MCF 10A (cell line): ENCODE measurements at regions not wholly inside any gene's neighbourhood (a gene's known extent, or its start where the extent isn't known, plus 50 kb on each side); places are given as distances from the start of the nearest gene placed in this dataset.

ENCODE experiments used
- BruUV-seq: library from RNA; stranded (reverse); fragments of 400-500 nt; replicated peaks from 2 replicates; lab custom pipeline; 2021; lab: Mats Ljungman, UMichigan
- CTCF ChIA-PET: fragments of 300-600 bp; sonication (Branson Sonifier 250); formaldehyde crosslinking; extraction: SDS; loops from one replicate; lab custom pipeline; 2021; ENCODE audit warnings: antibody characterized with exemption, inconsistent platforms; lab: Yijun Ruan, JAX
- POLR2A ChIA-PET: fragments of 300-600, 350-650 bp; sonication (Branson Sonifier 250); formaldehyde crosslinking; extraction: SDS; loops from one replicate; lab custom pipeline; 2020; ENCODE audit warnings: antibody characterized with exemption, inconsistent platforms; lab: Yijun Ruan, JAX
- DNase-seq: peaks from one replicate; pipeline ENCODE4 v3.0.0-alpha.2; 2018; ENCODE audit not compliant: unreplicated experiment
- H3K27ac Mint-ChIP-seq: one replicate; pipeline ENCODE4 v1.8.0; 2022; ENCODE audit warnings: mild to moderate bottlenecking, low read depth, mixed read lengths; ENCODE audit not compliant: unreplicated experiment
- H3K27me3 Mint-ChIP-seq: one replicate; pipeline ENCODE4 v1.8.0; 2022; ENCODE audit warnings: mixed read lengths; ENCODE audit not compliant: insufficient read depth, unreplicated experiment
- H3K36me3 Mint-ChIP-seq: one replicate; pipeline ENCODE4 v1.8.0; 2022; ENCODE audit warnings: mild to moderate bottlenecking, moderate library complexity, mixed read lengths; ENCODE audit not compliant: insufficient read depth, unreplicated experiment
- H3K4me1 Mint-ChIP-seq: one replicate; pipeline ENCODE4 v1.8.0; 2022; ENCODE audit warnings: mixed read lengths; ENCODE audit not compliant: insufficient read depth, unreplicated experiment
- H3K4me3 Mint-ChIP-seq: one replicate; pipeline ENCODE4 v1.8.0; 2022; ENCODE audit warnings: mild to moderate bottlenecking, moderate library complexity, mixed read lengths; ENCODE audit not compliant: unreplicated experiment
- H3K9me3 Mint-ChIP-seq: one replicate; pipeline ENCODE4 v1.8.0; 2022; ENCODE audit warnings: mixed read lengths; ENCODE audit not compliant: unreplicated experiment
- intact Hi-C: fragments of 100-400 bp; cut with micrococcal nuclease; formaldehyde crosslinking; loops from 2 replicates; pipeline ENCODE4 v1.14.1; 2022
- TF ChIP-seq, protein P1 (sequence below): fragments of 200-600 bp; IDR thresholded peaks from one replicate; pipeline ENCODE4 v1.8.0; 2022; ENCODE audit warnings: antibody characterized with exemption, mild to moderate bottlenecking; ENCODE audit not compliant: unreplicated experiment

DNA sequence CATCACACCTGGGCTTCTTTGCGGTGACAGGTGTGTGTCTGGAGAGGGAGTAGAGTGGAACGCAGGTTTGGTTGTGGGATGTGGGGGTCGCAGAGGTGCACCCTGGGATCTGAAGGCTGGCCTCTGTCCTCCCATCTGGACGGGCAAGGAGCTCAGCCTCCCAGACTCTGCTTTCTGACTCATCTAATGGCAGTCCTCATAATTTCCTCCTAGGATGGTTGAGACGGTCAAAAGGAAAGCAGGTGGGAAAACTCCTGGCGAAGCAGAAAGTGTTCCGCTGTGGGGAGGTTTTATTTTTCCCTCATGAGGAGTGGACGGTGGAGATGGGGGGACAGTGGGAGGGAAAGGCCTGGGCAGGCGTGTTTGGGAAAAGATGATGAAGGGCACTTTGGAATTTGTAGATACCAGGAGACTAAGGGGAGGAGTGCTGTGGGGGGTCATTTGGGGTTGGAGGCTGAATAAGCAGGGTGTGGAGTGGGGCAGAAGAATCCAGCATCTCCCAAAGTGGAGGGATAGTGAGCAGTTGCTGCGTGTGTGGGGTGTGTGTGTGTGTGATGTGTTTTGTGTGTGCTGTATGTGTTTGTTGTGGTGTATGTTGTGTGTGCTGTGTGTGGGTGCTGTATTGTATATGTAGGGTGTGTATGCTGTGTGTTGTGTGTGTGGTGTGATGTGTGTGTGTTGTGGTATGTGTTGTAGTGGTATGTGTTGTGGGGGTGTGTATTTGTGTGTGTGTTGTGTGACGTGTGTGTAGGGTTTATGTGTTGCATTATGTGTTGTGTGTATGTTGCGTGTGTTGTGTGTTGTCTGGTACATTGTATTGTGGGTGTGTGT, 97.2 kb upstream of the PODXL start:
- TF ChIP-seq, protein P1, sequence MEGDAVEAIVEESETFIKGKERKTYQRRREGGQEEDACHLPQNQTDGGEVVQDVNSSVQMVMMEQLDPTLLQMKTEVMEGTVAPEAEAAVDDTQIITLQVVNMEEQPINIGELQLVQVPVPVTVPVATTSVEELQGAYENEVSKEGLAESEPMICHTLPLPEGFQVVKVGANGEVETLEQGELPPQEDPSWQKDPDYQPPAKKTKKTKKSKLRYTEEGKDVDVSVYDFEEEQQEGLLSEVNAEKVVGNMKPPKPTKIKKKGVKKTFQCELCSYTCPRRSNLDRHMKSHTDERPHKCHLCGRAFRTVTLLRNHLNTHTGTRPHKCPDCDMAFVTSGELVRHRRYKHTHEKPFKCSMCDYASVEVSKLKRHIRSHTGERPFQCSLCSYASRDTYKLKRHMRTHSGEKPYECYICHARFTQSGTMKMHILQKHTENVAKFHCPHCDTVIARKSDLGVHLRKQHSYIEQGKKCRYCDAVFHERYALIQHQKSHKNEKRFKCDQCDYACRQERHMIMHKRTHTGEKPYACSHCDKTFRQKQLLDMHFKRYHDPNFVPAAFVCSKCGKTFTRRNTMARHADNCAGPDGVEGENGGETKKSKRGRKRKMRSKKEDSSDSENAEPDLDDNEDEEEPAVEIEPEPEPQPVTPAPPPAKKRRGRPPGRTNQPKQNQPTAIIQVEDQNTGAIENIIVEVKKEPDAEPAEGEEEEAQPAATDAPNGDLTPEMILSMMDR, result no peak
- POLR2A ChIA-PET, result interaction anchor here (0.6 kb wide), 1 partner anchor 278 kb away, joined by 4 read pairs; no protein-coding TSS in a partner anchor
- Mint-ChIP-seq H3K36me3 (no peaks in the 10 kb centered on the region), H3K9me3 (no peaks in the 10 kb centered on the region), H3K27me3 (peaks cover 12% of the 10 kb centered on the region), H3K4me3 (no peak overlapping the region), H3K4me1 (no peaks in the 10 kb centered on the region), H3K27ac (no peak overlapping the region)
- no TSS peak for BruUV-seq
- intact Hi-C loops, result loop anchor here (1.0 to 2.0 kb wide), 3 partner anchors 109 to 145 kb away; no protein-coding TSS in a partner anchor
- CTCF ChIA-PET, result interaction anchor here (0.6 to 6.3 kb wide), 15 partner anchors 15 to 163 kb away, joined by 3 to 204 read pairs (median 5); no protein-coding TSS in a partner anchor
- DNase-seq, result no peak

DNA sequence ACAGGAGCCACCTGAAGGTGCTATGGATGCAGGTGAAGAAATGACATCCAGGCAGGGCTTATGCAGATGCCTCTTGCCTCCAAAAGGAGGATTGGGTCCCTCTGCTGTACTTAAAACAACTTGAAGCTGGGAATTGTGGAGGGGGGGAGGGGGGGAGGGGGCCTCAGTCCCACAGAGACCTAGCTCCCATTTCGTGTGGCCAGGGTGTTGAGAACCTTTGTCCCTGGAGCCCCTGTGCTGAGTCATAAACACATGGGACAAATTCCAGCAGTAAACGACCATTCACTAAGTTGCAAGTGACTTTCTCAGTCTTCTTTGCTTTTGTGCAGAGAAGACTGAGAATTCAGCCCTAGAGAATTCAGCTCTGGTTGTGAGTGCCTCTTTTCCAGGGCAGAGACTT, 96.5 kb upstream of the PODXL start:
- H3K4me1 Mint-ChIP-seq, result no peaks in the 10 kb centered on the region
- BruUV-seq, result no TSS peak
- intact Hi-C loops, result no loop called here
- no peaks in the 10 kb centered on the region for H3K36me3 Mint-ChIP-seq
- TF ChIP-seq, protein P1, result no peak
- ChIA-PET POLR2A (interaction anchor here (0.6 kb wide), 1 partner anchor 279 kb away, joined by 4 read pairs; no protein-coding TSS in a partner anchor), CTCF (interaction anchor here (0.9 to 3.1 kb wide), 6 partner anchors 16 to 162 kb away, joined by 3 to 22 read pairs (median 4); no protein-coding TSS in a partner anchor)
- no peak overlapping the region for H3K4me3 Mint-ChIP-seq
- no peak for DNase-seq
- H3K9me3 Mint-ChIP-seq, result no peaks in the 10 kb centered on the region
- H3K27ac Mint-ChIP-seq, result no peak overlapping the region
- peaks cover 12% of the 10 kb centered on the region for H3K27me3 Mint-ChIP-seq

DNA sequence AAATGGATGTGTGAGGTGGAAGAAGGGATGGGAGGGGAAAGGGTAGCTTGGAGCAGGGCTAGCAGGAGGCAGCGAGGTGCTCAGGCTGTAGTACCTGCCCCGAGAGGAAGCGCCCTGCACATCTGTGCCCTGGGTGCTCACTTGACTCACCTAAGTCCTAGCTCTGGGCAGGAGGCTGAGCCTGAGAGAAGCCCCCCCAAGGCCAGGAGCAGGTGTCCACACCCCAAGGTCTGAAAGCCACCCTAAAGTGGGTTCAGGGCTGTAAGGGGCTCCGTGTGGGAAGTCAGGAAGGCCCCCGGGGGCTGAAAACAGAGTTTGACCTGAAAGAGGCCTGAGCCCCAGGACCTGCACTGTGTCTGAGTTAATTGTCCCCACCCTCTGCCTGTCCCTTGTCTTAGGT, 95.8 kb upstream of the PODXL start:
- ChIA-PET POLR2A (interaction anchor here (0.6 kb wide), 1 partner anchor 501 kb away, joined by 3 read pairs; no protein-coding TSS in a partner anchor), CTCF (interaction anchor here (0.6 to 3.1 kb wide), 5 partner anchors 137 to 799 kb away, joined by 3 to 22 read pairs (median 5); no protein-coding TSS in a partner anchor)
- no TSS peak for BruUV-seq
- Mint-ChIP-seq H3K27me3 (peaks cover 6% of the 10 kb centered on the region), H3K9me3 (no peaks in the 10 kb centered on the region), H3K27ac (no peak overlapping the region), H3K36me3 (no peaks in the 10 kb centered on the region), H3K4me1 (no peaks in the 10 kb centered on the region), H3K4me3 (no peak overlapping the region)
- intact Hi-C loops, result no loop called here
- TF ChIP-seq, protein P1, result no peak
- no peak for DNase-seq

DNA sequence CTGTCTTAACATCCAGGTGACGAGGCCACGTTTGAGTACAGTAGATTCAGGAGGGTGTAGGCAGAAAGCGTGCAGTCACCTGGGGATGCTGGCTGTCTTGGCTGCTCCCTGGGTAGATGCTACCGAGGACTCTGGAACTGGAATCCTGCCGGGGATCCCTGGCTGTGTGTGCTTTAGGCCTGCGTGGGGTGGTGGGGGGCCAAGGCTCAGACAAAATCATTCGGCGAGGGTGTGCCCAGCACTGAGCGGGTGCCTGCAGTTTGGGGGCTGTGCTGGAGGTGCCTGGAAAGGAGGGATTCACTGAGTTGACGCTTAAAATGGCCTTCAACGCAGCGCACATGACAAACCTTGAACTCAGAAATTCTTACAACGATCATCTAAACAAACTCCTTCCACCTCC, 93.5 kb upstream of the PODXL start:
- intact Hi-C loops, result no loop called here
- TF ChIP-seq, protein P1, result no peak
- CTCF ChIA-PET, result interaction anchor here (0.6 to 2.4 kb wide), 3 partner anchors 52 to 141 kb away, joined by 3 to 10 read pairs (median 5); no protein-coding TSS in a partner anchor
- Mint-ChIP-seq H3K36me3 (no peaks in the 10 kb centered on the region), H3K4me1 (no peaks in the 10 kb centered on the region), H3K27me3 (no peaks in the 10 kb centered on the region), H3K27ac (no peak overlapping the region), H3K4me3 (no peak overlapping the region), H3K9me3 (no peaks in the 10 kb centered on the region)
- DNase-seq, result no peak
- POLR2A ChIA-PET, result no interaction called here
- BruUV-seq, result no TSS peak
